GM21447 (cell line): ENCODE measurements at regions not wholly inside any gene's neighbourhood (a gene's known extent, or its start where the extent isn't known, plus 50 kb on each side); places are given as distances from the start of the nearest gene placed in this dataset.

Experiments used
- ATAC-seq: cut with Tn5 transposase; IDR thresholded peaks from one replicate; pipeline ENCODE4 v1.9.1; 2021; ENCODE audit not compliant: unreplicated experiment

DNA sequence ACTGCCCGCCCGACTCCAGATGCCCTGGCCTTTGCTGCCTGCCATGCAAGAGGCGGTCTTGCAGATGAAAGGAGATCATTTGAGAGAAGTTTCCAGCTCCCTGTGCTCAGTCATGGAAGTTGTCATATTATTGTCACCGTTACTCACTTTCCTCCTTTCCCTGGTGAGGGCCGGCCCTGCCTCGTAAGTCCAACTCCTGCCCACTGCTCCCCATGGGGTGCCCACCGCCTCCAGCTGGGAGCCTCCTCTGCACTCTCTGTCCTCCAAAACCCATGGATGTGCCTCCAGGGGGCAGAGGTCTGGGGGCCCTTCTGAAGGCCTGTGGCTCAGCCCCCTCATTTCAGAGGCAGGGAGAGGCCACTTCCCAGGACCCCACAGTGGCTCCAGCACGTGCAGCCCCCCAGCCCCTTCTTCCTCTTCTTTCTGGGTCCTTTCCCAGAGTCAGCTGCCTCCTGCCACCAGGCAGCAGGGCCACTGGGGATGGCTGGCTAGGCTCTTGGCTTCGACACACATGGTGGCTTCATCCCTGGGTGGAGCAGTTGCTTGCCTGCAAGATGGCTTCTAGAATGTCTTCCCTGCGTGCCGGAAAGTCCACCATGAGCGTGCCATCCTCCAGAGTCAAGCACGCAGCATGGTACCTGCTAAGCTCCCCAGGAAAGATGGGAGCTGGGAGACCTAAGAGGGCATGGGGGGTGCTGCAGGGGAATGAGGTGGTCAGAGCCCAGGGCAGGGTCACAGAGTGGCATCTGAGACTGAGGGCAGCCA is 97.9 kb upstream of the RUNX3 start:
- ATAC-seq, result no peak

GRCh38 chr1:25026730-25027450 is 96.8 kb upstream of the RUNX3 start:
- no peak for ATAC-seq

- ATAC-seq, result no peak
Observed at GRCh38 chr1:25026304-25026703, 96.2 kb upstream of the RUNX3 start.

- no peak for ATAC-seq
Observed at GRCh38 chr1:25024615-25025350, 94.7 kb upstream of the RUNX3 start.

- no peak for ATAC-seq
Observed at GRCh38 chr1:25023826-25024225, 93.8 kb upstream of the RUNX3 start.

DNA sequence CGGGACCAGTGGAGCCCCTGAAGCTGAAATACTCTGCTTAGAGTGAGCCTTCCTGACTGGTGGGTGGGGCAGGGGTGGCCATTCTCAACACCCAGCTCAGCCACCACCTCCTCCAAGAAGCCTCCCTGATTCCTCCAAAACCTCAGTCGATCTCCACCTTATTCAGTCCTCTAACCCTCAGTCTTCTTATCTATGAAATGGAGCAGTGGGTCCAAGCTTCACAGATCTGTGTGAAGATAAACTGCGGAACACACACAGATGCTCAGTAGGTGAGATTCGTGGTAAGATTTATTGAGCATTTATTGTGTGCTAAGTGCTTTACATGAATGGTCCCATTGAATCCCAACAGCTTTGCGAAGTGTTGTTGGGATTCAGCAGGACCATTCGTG is 93.1 kb upstream of the RUNX3 start:
- no peak for ATAC-seq

DNA sequence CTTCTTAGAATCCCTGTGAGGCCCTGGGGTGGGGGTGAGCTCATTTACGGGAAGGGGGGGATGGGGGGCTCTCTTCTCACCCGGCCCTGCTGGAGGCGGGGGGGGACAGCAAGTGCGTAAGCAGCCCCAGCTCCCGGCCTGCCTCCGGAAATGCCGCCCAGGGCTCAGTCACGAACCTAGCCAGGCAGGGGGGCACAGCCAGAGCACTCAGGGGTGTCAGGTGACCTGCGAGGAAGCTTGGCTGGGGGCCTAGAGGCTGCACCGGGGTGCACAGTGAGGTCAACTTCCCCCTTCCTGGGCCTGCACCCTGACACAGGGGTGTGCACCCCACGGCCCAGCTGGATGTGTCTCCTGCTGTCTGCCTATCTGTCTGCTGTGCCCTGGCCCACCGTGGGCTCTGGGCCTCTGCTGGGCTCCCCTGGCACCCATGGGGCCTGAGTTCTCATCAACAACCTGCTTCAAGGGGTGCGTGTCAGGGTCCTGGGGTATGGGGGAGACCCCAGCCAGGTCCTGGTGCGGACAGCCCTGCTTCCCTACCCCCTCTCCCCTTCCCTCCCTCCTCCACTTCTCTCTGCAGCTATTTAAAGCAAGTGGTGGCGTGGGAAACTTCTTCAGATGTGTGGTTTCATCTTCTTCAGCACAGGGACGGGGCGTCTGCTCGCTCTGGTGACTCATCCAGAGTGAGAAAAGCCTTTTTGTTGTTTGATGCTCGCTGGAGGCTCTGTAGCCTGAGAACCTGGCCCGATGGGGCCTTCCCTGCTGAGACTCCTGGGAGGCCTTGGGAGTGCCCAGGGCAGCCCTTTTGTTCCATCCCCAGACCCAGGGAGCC is 92.5 kb upstream of the RUNX3 start:
- peak; percentile 65 for ATAC-seq

DNA sequence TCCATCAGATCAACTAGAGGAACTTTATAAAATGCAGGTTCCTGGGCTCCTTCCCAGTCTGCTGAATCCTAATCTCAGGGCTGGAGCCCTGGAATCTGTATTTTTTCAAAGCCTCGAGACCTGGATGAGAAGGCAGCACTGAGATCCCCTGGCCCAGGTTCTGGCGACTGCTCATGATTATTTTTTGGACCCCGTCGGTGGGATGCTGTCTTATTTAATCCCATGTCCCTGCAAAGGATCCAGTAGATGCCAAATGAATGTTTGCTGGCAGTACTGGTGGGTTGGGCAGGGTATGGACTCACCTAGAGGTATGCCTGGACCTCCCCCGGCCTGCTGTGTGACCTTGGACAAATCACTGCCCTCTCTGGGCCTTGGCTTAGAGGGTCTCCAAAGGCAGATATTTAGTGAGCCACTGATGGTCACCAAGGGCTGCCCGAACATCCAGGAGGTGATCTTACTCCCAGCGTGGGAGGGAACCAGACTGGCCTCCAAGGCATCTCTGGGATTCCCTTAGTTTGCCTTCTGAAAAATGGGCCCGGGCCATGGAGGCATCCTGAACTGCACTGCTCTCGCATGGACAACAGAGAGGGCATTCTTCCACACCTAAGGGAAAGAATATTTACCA is 91.6 kb upstream of the RUNX3 start:
- no peak for ATAC-seq

DNA sequence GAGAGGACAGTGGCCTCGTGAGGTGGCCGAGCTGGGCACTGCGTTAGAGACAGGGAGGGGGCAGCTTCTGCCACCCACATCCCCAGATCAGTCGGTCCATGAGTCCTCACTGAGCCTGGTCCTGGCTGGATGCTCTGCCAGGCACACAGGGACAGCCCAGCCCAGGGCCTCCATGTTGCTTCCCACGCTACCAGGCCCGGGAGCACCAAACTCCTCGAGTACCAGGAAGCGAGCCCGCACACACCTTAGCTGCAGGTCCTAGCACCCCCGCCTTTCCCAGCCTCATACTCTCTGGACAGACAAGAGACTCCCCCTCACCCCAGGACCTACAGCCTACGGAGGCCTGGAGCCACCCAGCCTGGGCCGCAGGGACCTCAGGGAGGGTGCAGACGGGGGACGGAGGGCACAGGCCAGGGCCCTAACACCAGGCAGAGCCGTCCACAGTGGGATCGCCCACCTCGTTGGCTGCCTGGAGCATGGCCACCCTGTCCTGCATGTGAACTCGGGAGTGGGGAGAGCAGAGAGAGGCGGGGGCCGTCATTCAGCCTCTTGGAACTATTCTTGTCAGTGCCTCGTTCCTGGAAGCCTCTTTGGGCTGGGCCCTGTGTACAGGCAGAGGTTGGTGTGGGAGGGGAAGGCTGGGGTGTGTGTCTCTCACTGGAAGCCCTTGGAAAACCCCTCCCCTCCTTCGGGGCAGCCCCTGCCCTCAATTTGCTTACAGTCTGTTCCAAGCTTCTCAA is 90.9 kb upstream of the RUNX3 start:
- no peak for ATAC-seq

DNA sequence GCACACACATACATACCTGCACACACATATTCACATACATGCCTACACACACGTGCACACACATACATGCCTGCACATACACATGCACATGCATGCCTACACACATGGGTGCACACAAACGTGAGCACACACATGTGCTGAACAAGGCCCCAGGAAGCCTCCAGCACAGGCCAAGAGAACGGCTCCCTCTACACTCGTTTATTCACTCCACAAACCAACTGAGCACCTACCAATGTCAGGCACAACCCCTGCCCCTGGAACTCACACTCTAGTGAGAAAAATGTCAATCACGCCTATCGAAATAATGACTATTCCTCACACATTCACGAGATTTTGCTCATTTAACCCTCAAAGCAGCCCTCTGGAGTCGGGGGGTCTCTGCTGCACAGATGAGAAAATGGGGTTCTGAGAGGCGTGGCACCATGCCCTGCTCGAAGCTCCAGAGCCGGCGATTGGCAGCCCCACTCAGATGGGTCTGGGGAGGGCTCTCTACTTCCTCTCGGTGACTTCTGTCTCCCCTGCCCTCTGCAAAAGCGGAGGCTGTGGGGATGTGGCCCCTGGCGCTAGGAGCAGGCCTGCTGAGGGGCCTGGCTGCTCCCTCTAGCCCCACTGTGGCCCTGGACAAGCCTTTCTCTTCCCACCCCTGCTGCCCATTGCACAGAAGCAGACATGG is 90.2 kb upstream of the RUNX3 start:
- no peak for ATAC-seq

DNA sequence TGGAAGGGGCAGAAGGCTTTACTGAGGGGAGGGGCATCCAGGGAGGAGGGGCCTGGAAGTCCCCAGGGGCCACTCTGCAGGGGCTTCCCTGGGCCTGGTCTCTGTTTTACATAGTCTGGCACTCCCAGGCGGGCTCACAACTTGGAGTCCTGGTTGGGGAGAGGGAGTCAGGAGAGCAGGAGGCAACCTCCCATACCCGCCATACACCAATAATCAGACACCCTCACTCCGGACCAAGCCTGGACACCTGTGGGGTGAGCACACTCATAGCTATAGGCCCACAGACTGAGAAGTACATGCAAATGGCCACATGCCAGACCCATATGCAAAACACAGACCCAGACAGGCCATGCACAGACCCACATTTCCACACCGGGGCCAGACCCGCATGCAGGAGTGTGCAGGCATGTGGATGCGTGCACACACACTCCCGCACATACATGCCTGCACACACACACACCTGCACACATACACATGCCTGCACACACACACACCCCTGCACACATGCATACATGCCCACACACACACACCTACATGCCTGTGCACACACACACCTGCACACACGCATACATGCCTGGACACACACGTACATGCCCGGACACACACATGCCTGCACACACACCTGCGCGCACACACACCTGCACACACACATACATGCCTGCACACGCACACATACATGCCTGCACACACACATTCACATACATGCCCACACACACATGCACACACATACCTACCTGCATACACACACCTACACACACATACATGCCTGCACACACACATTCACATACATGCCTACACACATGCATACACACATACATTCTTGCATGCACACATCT is 89.5 kb upstream of the RUNX3 start:
- ATAC-seq, result peak; percentile 40

DNA sequence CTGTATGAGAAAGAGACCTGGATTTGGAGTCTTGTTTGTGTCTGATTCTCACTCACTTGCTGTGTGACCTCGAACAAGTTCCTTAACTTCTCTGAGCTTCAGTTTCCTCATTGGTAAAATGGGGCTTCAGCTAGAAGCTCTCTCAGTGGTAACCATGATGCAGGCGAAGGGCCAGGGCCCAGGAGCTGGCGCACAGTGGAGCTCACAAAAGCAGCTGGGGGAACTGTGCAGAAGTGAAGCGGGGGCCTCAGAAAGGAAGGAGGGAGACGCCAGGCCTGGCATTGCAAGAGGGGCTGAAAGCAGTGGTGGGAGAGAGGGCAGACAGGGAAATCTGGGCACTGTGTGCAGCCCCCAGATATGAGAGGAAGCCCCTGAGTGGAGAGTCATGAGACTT is 88.9 kb upstream of the RUNX3 start:
- ATAC-seq, result no peak

DNA sequence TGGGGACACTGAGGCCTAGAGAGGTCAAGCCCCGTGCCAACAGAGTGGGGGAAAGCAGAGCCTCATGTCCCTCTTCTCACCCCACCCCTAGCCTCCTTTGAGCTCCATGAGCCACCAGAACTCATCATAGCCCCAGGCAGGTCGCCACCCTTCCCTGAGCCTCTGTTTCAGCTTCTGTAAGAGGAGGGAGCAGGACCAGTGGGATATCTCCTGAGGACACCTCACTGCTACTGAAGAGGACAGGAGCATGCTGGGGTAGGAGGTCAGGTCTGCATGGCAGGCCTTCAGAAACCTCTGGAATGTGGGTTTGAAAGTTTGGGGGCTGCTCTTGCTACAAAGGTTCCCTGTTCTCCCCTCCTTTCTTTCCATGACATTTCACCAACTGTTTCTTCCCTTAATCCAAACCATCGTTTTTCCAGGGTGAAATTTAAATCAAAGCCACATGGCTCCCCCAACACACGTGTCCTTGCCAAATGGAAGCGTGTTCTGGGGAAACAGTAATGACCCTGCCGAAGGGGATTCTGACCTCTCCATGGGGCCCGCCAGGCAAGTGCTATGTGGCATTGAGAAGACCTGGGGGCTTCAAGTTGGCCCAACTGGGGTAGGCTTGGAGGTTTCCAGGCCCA is 88.1 kb upstream of the RUNX3 start:
- ATAC-seq, result no peak

GRCh38 chr1:25017436-25018109 is 87.5 kb upstream of the RUNX3 start:
- no peak for ATAC-seq

DNA sequence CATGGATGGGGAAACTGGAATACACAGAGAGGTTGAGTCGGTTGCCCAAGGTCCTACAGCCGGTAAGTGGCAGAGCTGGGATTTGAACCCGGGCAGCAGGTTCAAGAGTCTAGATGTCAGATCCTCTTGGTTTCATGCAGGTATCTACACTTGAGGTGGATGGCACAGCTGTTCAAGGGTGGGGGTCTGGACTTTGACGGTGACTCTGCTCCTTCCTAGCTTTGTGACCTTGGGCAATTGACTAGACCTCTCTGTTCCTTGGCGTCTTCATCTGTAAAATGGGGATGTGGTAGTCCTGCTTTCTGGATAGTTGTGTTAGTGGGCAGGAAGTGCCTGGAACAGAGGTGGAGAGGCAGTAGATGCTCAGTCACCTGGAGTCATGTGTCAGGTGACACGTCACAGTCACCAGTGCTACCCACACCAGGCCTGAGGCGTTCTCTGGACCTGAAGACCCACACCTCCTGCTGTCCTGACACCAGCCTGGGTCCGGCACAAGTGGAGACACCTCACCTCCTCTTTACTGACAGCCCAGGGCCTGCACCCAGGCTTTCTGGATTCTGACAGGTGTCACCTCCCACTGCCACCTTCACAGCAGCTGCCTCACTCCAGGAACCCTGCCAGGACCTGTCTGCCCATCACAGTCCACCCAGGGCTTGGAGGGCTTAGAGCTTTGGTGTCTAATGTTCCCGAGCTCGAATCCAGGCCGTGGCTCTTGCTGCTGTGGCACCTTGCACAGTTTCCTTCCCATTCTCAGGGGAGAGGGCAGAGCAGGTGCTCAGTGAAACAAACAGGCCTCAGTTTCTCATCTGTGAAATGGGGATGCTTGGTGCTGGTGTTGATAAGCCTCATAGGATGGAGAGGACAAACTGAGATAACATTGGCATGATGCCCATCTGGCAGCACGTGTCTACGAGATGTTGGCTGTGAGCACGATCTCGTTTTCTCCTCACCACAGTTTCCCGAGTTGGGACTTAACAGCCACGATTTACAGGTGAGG is 83.2 kb upstream of the RUNX3 start:
- no peak for ATAC-seq

DNA sequence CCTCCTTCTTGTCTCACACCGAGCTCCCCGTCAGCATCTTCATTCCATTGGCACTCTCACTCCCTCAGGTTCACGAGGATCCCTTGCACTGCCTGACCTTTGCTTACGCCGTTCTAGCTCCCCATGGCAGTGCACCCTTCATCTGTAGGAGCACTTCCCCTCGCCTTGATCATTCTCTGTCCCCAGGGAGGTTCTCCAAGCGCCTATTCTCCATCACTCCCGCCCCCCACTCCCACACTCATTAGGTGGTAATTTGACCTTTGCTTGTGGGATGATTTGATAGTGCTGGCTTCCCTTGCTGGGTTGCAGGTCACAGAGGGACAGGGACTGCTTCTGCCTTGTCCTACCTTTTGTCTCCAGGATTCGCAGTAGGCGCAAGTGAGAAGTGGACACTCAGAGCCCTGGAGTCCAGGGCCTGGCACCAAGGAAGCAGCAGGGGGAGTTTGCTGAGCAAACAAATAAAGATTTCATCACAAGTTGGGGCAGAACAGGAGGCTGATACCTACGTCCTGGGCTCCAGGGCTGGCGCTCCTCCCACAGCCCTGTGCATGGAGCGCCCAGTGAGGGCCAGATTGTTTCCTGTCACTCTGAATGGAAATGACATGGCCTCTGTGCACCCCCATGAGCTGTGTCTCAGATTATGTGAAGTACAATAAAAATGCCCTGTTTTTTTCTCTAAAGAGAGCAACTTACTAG is 82.0 kb upstream of the RUNX3 start:
- ATAC-seq, result no peak
